Inflammatory macrophage (primary cell): ENCODE measurements at regions not wholly inside any gene's neighbourhood (a gene's known extent, or its start where the extent isn't known, plus 50 kb on each side); places are given as distances from the start of the nearest gene placed in this dataset.

Source experiments
- DNase-seq, 2 donors: peaks; one replicate each; pipeline ENCODE4 v3.0.0-alpha.2; 2020 to 2022

- peak; percentile 11 to 60 for DNase-seq
Measured at GRCh38 chr13:50322006-50322405, 306.8 kb downstream of the KCNRG start.

- peak; percentile 41 to 44 for DNase-seq
Measured at GRCh38 chr13:50323440-50324065, 308.3 kb downstream of the KCNRG start.

GRCh38 chr13:50326271-50326670, 311.0 kb downstream of the KCNRG start:
- DNase-seq, result no peak

DNA sequence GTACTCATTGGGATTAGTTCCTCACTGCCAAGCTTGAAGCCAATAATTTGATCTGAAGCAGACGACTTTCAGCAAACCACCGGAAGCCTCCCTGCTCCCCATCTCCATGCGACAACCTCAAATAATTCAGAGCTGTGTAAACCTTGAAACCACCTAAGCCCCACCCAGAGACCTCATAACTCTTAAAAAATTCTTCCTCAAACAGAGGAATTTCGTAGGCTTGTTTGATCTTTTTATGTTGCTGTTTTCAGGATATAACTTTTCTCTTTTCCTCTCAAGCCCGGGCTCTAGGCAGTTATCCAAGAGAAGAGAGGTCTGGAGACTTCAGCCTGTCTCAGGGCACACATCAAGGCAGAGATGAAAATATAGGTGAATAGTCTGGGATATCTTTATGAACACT, 311.6 kb downstream of the KCNRG start:
- no peak for DNase-seq

GRCh38 chr13:50334115-50334778, 319.0 kb downstream of the KCNRG start:
- DNase-seq, result peak; percentile 82 to 97

GRCh38 chr13:50334944-50335343, 319.7 kb downstream of the KCNRG start:
- no peak for DNase-seq

DNA sequence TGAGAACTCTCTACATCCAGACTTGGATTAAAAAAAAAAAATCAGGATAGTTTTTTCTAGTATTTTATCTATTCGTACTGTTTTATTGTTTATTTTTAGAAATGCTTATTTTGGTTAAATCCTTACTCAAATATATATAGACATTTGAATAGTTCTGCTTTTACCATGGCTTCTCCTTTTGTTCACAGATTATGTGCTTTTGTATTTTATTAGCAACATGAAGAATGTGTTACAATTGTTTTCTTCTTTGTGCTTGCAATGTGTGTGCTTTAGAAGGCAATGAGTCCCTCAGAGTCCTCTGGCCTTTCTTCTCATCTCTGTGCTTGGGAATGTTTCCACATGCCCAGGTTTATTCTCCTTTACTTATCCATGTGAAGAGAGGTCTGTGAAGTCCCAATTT, 324.0 kb downstream of the KCNRG start:
- peak in 1 of 2 donors; percentile 45 for DNase-seq

- DNase-seq, result no peak
Measured at GRCh38 chr13:50340146-50340545, 324.9 kb downstream of the KCNRG start.

- no peak for DNase-seq
Measured at GRCh38 chr13:50340551-50341287, 325.5 kb downstream of the KCNRG start.

DNA sequence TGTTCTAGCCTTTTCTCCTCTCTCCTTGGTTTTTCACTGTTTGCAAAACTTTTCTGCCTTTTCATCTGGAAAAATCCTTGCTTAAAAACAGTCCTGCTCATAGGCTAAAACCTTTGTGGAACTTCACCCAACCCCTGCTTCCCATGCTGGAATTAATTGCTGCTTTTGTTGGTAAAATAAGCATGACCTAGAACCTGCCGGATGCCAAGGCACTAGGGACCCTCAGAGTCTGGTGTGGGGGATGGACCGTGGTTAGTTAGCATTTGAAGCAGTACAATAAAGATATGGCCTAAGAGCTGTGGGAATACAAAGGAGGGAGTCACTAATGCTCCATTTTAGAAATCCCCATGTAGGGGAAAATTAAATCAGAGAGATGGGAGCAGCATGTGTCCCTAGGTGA, 326.3 kb downstream of the KCNRG start:
- DNase-seq, result no peak

- no peak for DNase-seq
Measured at GRCh38 chr13:50344717-50345116, 329.5 kb downstream of the KCNRG start.

- DNase-seq, result no peak
Measured at GRCh38 chr13:50345804-50346203, 330.6 kb downstream of the KCNRG start.

DNA sequence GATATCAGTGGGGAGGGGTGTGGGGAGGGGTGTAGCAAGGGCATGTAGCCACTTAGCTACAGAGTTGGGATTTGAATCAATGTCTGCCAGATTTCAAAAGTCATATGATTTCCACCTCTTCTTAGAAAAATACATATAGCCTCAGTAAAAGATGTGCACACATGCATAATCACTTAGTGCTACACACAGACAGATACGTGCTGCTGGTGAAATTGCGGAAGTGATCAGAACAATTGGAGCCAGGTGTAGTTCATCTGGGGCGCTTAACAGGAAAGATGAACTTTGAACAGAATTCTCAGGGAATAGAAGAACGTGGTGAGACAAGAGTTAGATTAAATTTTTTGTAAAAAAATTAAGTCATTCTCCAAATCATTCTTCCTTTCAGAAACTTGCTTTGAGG, 333.1 kb downstream of the KCNRG start:
- no peak for DNase-seq

DNA sequence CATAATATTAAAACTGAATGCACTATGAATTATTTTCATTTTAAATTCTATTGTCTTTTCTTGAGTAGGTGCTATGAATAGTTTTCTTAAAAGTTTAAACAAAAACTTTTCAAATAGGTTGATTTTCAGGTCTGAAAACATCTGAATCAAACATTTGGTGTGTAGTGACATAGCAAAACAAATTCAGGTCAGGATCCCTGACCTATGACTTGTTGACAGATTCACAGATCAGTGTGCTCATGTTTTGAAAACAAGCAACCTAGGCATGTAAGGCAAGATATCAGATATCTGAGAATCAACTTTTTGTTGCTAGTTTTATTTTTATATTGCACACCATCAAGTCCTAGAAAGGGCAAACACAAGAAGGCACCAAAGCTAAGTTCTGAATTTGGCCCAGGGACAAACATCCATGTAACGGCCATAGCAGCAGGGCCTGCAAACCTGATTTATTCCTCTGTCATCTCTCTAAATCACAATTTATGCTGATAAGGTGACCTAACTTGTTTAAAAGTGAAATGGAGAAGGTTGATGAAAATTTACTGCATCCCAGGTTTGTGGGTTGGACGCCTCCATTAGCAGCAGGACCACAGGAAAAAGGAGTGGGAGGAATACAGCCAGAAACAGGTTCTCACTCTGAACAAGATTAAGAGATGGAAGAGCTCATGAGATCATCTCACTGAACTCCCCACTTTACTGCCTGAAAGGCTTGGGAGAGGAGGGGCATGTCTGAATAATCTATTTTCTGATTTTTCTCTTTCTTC, 337.7 kb downstream of the KCNRG start:
- no peak for DNase-seq

DNA sequence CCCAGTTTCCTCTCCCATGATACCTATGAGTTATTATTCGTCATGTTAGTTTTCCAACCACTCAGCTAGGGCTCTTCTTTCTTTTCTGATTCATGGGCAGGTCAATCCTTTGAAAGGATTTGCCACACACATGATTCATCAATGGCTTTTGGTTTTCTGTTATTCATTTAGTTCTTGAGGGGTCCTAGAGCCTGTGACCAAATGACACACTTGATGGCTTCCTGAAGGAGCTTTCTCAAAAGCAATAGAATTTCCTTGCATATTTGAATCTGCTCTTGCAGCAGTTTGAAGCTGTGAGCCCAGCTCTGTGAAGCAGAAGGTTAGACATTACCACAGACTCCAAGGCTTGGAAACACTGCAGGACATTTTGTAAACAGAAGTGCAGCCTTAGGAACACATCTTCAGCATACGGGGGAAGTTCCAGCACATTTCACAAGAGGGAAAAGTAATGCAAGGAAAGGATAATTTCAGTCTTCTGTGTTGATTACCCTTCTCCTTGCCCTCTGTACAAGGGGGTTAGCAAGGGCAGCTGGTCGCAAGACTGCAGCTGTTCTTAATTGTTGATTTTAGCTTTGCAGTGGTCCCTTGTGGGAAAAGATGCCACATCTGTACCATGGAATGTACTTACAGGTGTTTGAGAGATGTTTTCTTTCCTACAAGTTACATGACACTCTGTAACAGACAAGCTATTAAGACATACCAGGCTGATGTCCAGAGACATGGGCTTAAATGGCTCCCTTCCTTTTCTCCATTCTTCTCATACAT, 338.6 kb downstream of the KCNRG start:
- peak; percentile 44 to 52 for DNase-seq

- no peak for DNase-seq
Measured at GRCh38 chr13:50355797-50356196, 340.6 kb downstream of the KCNRG start.

DNA sequence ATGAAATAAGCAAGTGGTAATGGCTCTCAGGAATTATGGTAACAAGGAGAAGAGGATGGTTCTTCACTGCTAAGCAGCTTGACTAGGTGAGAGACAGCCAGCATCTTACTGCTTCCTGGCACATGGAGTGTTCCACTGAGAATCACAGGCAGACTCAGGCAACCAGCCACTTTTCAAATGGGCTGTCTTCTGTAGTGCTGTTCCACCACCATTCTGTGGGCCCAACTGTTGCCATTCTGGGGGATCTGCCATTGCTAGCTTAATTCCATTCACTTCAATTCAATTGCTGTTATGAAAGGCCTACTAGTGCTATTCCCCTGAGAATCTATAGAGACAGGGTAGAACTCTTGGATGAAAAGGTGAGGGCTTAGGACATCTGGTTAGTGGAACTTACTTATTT, 341.9 kb downstream of the KCNRG start:
- no peak for DNase-seq

- no peak for DNase-seq
Measured at GRCh38 chr13:50357586-50358118, 342.4 kb downstream of the KCNRG start.

GRCh38 chr13:50358231-50359040, 343.2 kb downstream of the KCNRG start:
- DNase-seq, result no peak

- DNase-seq, result no peak
Measured at GRCh38 chr13:50359041-50359367, 343.8 kb downstream of the KCNRG start.

DNA sequence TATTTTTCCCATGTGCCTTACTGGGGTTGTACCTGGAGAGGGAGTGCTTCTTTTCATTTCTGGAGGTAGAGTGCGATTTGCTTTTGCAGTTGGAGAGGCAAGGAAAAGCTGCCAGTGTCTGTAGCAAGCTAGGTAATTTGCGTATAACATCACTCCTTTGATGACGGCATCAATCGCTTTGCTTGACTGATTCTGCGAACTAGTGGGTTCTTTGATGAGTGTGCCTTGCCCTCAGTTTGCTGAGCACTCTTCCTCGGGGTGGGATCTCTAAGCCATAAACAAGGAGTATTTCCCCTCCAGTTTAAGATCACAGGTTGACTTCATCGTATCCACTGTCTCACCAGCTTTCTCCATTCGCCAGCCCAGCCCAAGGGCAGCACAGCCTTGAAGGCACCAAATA, 344.5 kb downstream of the KCNRG start:
- DNase-seq, result no peak
